Astrocyte of the spinal cord (primary cell): ENCODE measurements at regions not wholly inside any gene's neighbourhood (a gene's known extent, or its start where the extent isn't known, plus 50 kb on each side); places are given as distances from the start of the nearest gene placed in this dataset.

Source experiments
- DNase-seq: peaks from one replicate; pipeline ENCODE4 v3.0.0; 2011; ENCODE audit warnings: low read depth, low spot score
- H3K4me3 ChIP-seq: 2 replicates; pipeline ENCODE4 v1.5.1; 2011; ENCODE audit warnings: low read depth, mild to moderate bottlenecking, low read length, moderate library complexity
- CTCF ChIP-seq: IDR thresholded peaks from 2 replicates; pipeline ENCODE4 v1.5.1; 2012; ENCODE audit warnings: low read depth, mild to moderate bottlenecking, low read length, inconsistent platforms
- in situ Hi-C: cut with HindIII; loops from 2 replicates; pipeline ENCODE4 v1.10.0; 2017; ENCODE audit warnings: low sequenced_read_pairs

- no peak overlapping the region for H3K4me3 ChIP-seq
- no peak for TF ChIP-seq CTCF
- in situ Hi-C loops = no loop called here
- DNase-seq = no peak
Observed at GRCh38 chr12:83691730-83692129, 1005.0 kb downstream of the TMTC2 start.

GRCh38 chr12:83690465-83690864 is 1003.8 kb downstream of the TMTC2 start:
- in situ Hi-C loops = no loop called here
- no peak overlapping the region for H3K4me3 ChIP-seq
- no peak for TF ChIP-seq CTCF
- no peak for DNase-seq

GRCh38 chr12:83689333-83689732 is 1002.6 kb downstream of the TMTC2 start:
- DNase-seq = no peak
- TF ChIP-seq CTCF = no peak
- H3K4me3 ChIP-seq = no peak overlapping the region
- in situ Hi-C loops = no loop called here

GRCh38 chr12:83676781-83677295 is 990.1 kb downstream of the TMTC2 start:
- no peak overlapping the region for H3K4me3 ChIP-seq
- in situ Hi-C loops = no loop called here
- TF ChIP-seq CTCF = no peak
- DNase-seq = no peak

- in situ Hi-C loops = no loop called here
- no peak overlapping the region for H3K4me3 ChIP-seq
- no peak for DNase-seq
- no peak for TF ChIP-seq CTCF
Observed at GRCh38 chr12:83666690-83667089, 980.0 kb downstream of the TMTC2 start.

- no peak overlapping the region for H3K4me3 ChIP-seq
- DNase-seq = no peak
- in situ Hi-C loops = no loop called here
- TF ChIP-seq CTCF = no peak
Observed at GRCh38 chr12:83665634-83666218, 979.0 kb downstream of the TMTC2 start.

- DNase-seq = no peak
- TF ChIP-seq CTCF = no peak
- no peak overlapping the region for H3K4me3 ChIP-seq
- in situ Hi-C loops = no loop called here
Observed at GRCh38 chr12:83664650-83665049, 977.9 kb downstream of the TMTC2 start.
